Immature natural killer cell (primary cell): ENCODE measurements at regions not wholly inside any gene's neighbourhood (a gene's known extent, or its start where the extent isn't known, plus 50 kb on each side); places are given as distances from the start of the nearest gene placed in this dataset.
A peak's percentile ranks its signal among the peaks of the same experiment; 100 is the strongest.
"Not testable (repeated sequence)": the region's sequence is repeated elsewhere in the genome, so short reads cannot be mapped to it uniquely, and the experiment has no call there.

ENCODE experiments used
- DNase-seq, 3 donors: peaks; one replicate each; pipeline ENCODE4 v3.0.0; 2022; ENCODE audit warnings: mixed read lengths in 1 of 3
- H3K27ac Mint-ChIP-seq, 6 donors: one replicate each; pipeline ENCODE4 v1.8.0; 2020; ENCODE audit warnings: mixed read lengths in 6 of 6, mild to moderate bottlenecking in 5 of 6, inconsistent platforms in 4 of 6, moderate library complexity in 3 of 6
- H3K27me3 Mint-ChIP-seq, 3 donors: one replicate each; pipeline ENCODE4 v1.8.0; 2020 to 2021; ENCODE audit warnings: low read depth in 3 of 3, mild to moderate bottlenecking in 3 of 3, mixed read lengths in 3 of 3, moderate library complexity in 3 of 3, inconsistent platforms in 1 of 3
- H3K36me3 Mint-ChIP-seq, 3 donors: one replicate each; pipeline ENCODE4 v1.8.0; 2020; ENCODE audit warnings: mixed read lengths in 3 of 3, inconsistent platforms in 2 of 3, mild to moderate bottlenecking in 2 of 3
- H3K4me1 Mint-ChIP-seq, 2 donors: one replicate each; pipeline ENCODE4 v1.8.0; 2020; ENCODE audit warnings: inconsistent platforms in 2 of 2, mild to moderate bottlenecking in 2 of 2, mixed read lengths in 2 of 2, moderate library complexity in 1 of 2
- H3K4me3 Mint-ChIP-seq, 5 donors: one replicate each; pipeline ENCODE4 v1.8.0; 2020; ENCODE audit warnings: mild to moderate bottlenecking in 5 of 5, mixed read lengths in 5 of 5, inconsistent platforms in 3 of 5, moderate library complexity in 3 of 5
- H3K9me3 Mint-ChIP-seq, 6 donors: one replicate each; pipeline ENCODE4 v1.8.0; 2020; ENCODE audit warnings: mild to moderate bottlenecking in 6 of 6, mixed read lengths in 6 of 6, inconsistent platforms in 4 of 6, moderate library complexity in 3 of 6

- DNase-seq = no peak
- Mint-ChIP-seq H3K27ac (no peak overlapping the region), H3K4me3 (no peak overlapping the region), H3K4me1 (no peaks in the 10 kb centered on the region), H3K27me3 (no peaks in the 10 kb centered on the region), H3K36me3 (no peaks in the 10 kb centered on the region), H3K9me3 (peaks cover 7 to 15% (median 13%) of the 10 kb centered on the region in 6 donors)
These were observed 829.9 kb downstream of the FAT4 start for GRCh38 chr4:126144543-126145237.

GRCh38 chr4:126168484-126168883 lies 853.7 kb downstream of the FAT4 start:
- H3K4me3 Mint-ChIP-seq = no peak overlapping the region

GRCh38 chr4:126172126-126172525 lies 857.4 kb downstream of the FAT4 start:
- Mint-ChIP-seq H3K4me3 (no peak overlapping the region), H3K4me1 (no peaks in the 10 kb centered on the region), H3K27me3 (peaks cover 0 to 2% (median 0%) of the 10 kb centered on the region in 3 donors), H3K27ac (no peak overlapping the region), H3K36me3 (peaks cover 0 to under 1% (median 0%) of the 10 kb centered on the region in 3 donors), H3K9me3 (peaks cover 5 to 14% (median 10%) of the 10 kb centered on the region in 6 donors)
- DNase-seq = no peak

More at GRCh38 chr4:126168484-126168883, 853.7 kb downstream of the FAT4 start:
- Mint-ChIP-seq H3K4me1 (no peaks in the 10 kb centered on the region), H3K9me3 (peaks cover 5 to 19% (median 15%) of the 10 kb centered on the region in 6 donors), H3K27me3 (no peaks in the 10 kb centered on the region), H3K36me3 (no peaks in the 10 kb centered on the region), H3K27ac (no peak overlapping the region)
- no peak for DNase-seq

- Mint-ChIP-seq H3K4me1 (no peaks in the 10 kb centered on the region), H3K27me3 (peaks cover 2% of the 10 kb centered on the region in 3 donors), H3K9me3 (peaks cover 5 to 20% (median 9%) of the 10 kb centered on the region in 6 donors), H3K27ac (no peak overlapping the region), H3K4me3 (no peak overlapping the region), H3K36me3 (peaks cover 0 to 3% (median 0%) of the 10 kb centered on the region in 3 donors)
- DNase-seq = no peak
These were observed 859.9 kb downstream of the FAT4 start for GRCh38 chr4:126174627-126175026.

GRCh38 chr4:126180642-126181041 lies 865.9 kb downstream of the FAT4 start:
- no peak for DNase-seq
- H3K4me3 Mint-ChIP-seq = no peak overlapping the region
- H3K9me3 Mint-ChIP-seq = peaks cover 5 to 42% (median 12%) of the 10 kb centered on the region in 6 donors
- H3K27me3 Mint-ChIP-seq = peaks cover 2% of the 10 kb centered on the region in 3 donors
- H3K36me3 Mint-ChIP-seq = peaks cover 0 to 3% (median 0%) of the 10 kb centered on the region in 3 donors
- no peaks in the 10 kb centered on the region for H3K4me1 Mint-ChIP-seq
- no peak overlapping the region for H3K27ac Mint-ChIP-seq

GRCh38 chr4:126182336-126182735 lies 867.6 kb downstream of the FAT4 start:
- Mint-ChIP-seq H3K9me3 (peaks cover 3 to 44% (median 9%) of the 10 kb centered on the region in 6 donors), H3K27me3 (peaks cover 0 to under 1% (median 0%) of the 10 kb centered on the region in 3 donors), H3K36me3 (peaks cover 0 to under 1% (median 0%) of the 10 kb centered on the region in 3 donors), H3K4me1 (no peaks in the 10 kb centered on the region), H3K27ac (no peak overlapping the region), H3K4me3 (no peak overlapping the region)
- no peak for DNase-seq

GRCh38 chr4:126182786-126183185 lies 868.0 kb downstream of the FAT4 start:
- H3K9me3 Mint-ChIP-seq = peaks cover 3 to 42% (median 10%) of the 10 kb centered on the region in 6 donors
- H3K27ac Mint-ChIP-seq = no peak overlapping the region
- H3K4me1 Mint-ChIP-seq = no peaks in the 10 kb centered on the region
- no peak for DNase-seq
- no peaks in the 10 kb centered on the region for H3K27me3 Mint-ChIP-seq
- H3K4me3 Mint-ChIP-seq = no peak overlapping the region
- no peaks in the 10 kb centered on the region for H3K36me3 Mint-ChIP-seq

GRCh38 chr4:126183206-126183605 lies 868.5 kb downstream of the FAT4 start:
- H3K27ac Mint-ChIP-seq = no peak overlapping the region
- H3K9me3 Mint-ChIP-seq = peaks cover 3 to 42% (median 9%) of the 10 kb centered on the region in 6 donors
- no peak for DNase-seq
- H3K4me1 Mint-ChIP-seq = no peaks in the 10 kb centered on the region
- H3K36me3 Mint-ChIP-seq = no peaks in the 10 kb centered on the region
- H3K4me3 Mint-ChIP-seq = no peak overlapping the region
- no peaks in the 10 kb centered on the region for H3K27me3 Mint-ChIP-seq

GRCh38 chr4:126191536-126191935 lies 876.8 kb downstream of the FAT4 start:
- no peak overlapping the region for H3K27ac Mint-ChIP-seq
- H3K9me3 Mint-ChIP-seq = peaks cover 5 to 25% (median 13%) of the 10 kb centered on the region in 6 donors
- no peaks in the 10 kb centered on the region for H3K36me3 Mint-ChIP-seq
- DNase-seq = no peak
- H3K4me1 Mint-ChIP-seq = no peaks in the 10 kb centered on the region
- no peak overlapping the region for H3K4me3 Mint-ChIP-seq
- H3K27me3 Mint-ChIP-seq = no peaks in the 10 kb centered on the region

- no peak for DNase-seq
- Mint-ChIP-seq H3K9me3 (peaks cover 4 to 28% (median 12%) of the 10 kb centered on the region in 6 donors), H3K4me1 (no peaks in the 10 kb centered on the region), H3K36me3 (no peaks in the 10 kb centered on the region), H3K27ac (no peak overlapping the region), H3K4me3 (no peak overlapping the region), H3K27me3 (no peaks in the 10 kb centered on the region)
These were observed 877.8 kb downstream of the FAT4 start for GRCh38 chr4:126192506-126192905.

- peak in 1 of 3 donors; percentile 0 for DNase-seq
- not testable (repeated sequence) for H3K27me3 Mint-ChIP-seq, H3K27ac Mint-ChIP-seq, H3K36me3 Mint-ChIP-seq, H3K4me3 Mint-ChIP-seq, H3K4me1 Mint-ChIP-seq
- peaks cover 4 to 34% (median 17%) of the 10 kb centered on the region in 6 donors for H3K9me3 Mint-ChIP-seq
These were observed 886.7 kb downstream of the FAT4 start for GRCh38 chr4:126201251-126202138.

GRCh38 chr4:126202226-126202625 lies 887.5 kb downstream of the FAT4 start:
- no peak for DNase-seq
- H3K36me3 Mint-ChIP-seq = no peaks in the 10 kb centered on the region
- H3K9me3 Mint-ChIP-seq = peaks cover 7 to 38% (median 21%) of the 10 kb centered on the region in 6 donors
- H3K4me1 Mint-ChIP-seq = no peaks in the 10 kb centered on the region
- no peak overlapping the region for H3K27ac Mint-ChIP-seq
- peaks cover 0 to 1% (median 1%) of the 10 kb centered on the region in 3 donors for H3K27me3 Mint-ChIP-seq
- no peak overlapping the region for H3K4me3 Mint-ChIP-seq

GRCh38 chr4:126207910-126208309 lies 893.2 kb downstream of the FAT4 start:
- Mint-ChIP-seq H3K9me3 (peaks cover 9 to 35% (median 21%) of the 10 kb centered on the region in 6 donors), H3K27me3 (peaks cover 0 to 1% (median 1%) of the 10 kb centered on the region in 3 donors), H3K36me3 (no peaks in the 10 kb centered on the region), H3K4me3 (no peak overlapping the region), H3K4me1 (no peaks in the 10 kb centered on the region), H3K27ac (no peak overlapping the region)
- no peak for DNase-seq

GRCh38 chr4:126209147-126209546 lies 894.4 kb downstream of the FAT4 start:
- H3K27ac Mint-ChIP-seq = no peak overlapping the region
- peaks cover 9 to 33% (median 20%) of the 10 kb centered on the region in 6 donors for H3K9me3 Mint-ChIP-seq
- H3K4me1 Mint-ChIP-seq = no peaks in the 10 kb centered on the region
- H3K36me3 Mint-ChIP-seq = no peaks in the 10 kb centered on the region
- DNase-seq = no peak
- H3K4me3 Mint-ChIP-seq = no peak overlapping the region
- peaks cover 0 to 1% (median 0%) of the 10 kb centered on the region in 3 donors for H3K27me3 Mint-ChIP-seq
